HCT116 (cell line): ENCODE measurements at regions not wholly inside any gene's neighbourhood (a gene's known extent, or its start where the extent isn't known, plus 50 kb on each side); places are given as distances from the start of the nearest gene placed in this dataset.

ENCODE experiments used
- ATAC-seq: fragments of 200-7000 bp; cut with Tn5 transposase; 2 replicates; pipeline ENCODE4 v1.9.1; 2020; ENCODE audit warnings: mild to moderate bottlenecking, moderate library complexity
- BruUV-seq: library from RNA; stranded (reverse); fragments of 400-500 nt; replicated peaks from 2 replicates; lab custom pipeline; 2021; lab: Mats Ljungman, UMichigan
- CTCF ChIA-PET: fragments of 300-600 bp; sonication (Branson Sonifier 250); formaldehyde crosslinking; loops from one replicate; lab custom pipeline; 2021; ENCODE audit warnings: antibody characterized with exemption; lab: Charles Lee
- POLR2A ChIA-PET: fragments of 300-600, 350-600 bp; sonication (Branson Sonifier 250); formaldehyde crosslinking; loops from one replicate; lab custom pipeline; 2021; ENCODE audit warnings: antibody characterized with exemption; lab: Charles Lee
- RAD21 ChIA-PET, 2 experiments: fragments of 300-600 bp; sonication (Branson Sonifier 250); formaldehyde crosslinking; loops; one replicate each; lab custom pipeline; 2023; ENCODE audit warnings: low total read pairs in 2 of 2; ENCODE audit not compliant: uncharacterized antibody in 2 of 2, unreplicated experiment in 2 of 2, low non-redundant PET in 1 of 2; lab: Charles Lee
- DNase-seq: peaks from one replicate; pipeline ENCODE4 v3.0.0-alpha.2; 2010; ENCODE audit warnings: low read depth, low spot score
- H2AFZ ChIP-seq: fragments of 200-600 bp; shearing (Covaris generic), sonication (generic); 2 replicates; pipeline ENCODE4 v1.6.1; 2017; ENCODE audit warnings: low read depth, mixed run types, mixed read lengths, antibody characterized with exemption, low read length; ENCODE audit not compliant: poor library complexity, severe bottlenecking
- H3K27ac ChIP-seq: 2 replicates; pipeline ENCODE4 v1.5.1; 2012; ENCODE audit warnings: low read depth, low read length
- H3K27me3 ChIP-seq: fragments of 200-600 bp; sonication (generic); 2 replicates; pipeline ENCODE4 v1.6.1; 2016; ENCODE audit warnings: mixed run types, low read length, mixed read lengths; ENCODE audit not compliant: insufficient read depth
- H3K36me3 ChIP-seq, 2 experiments: fragments of 200-500 bp in 1 of 2; fragments of 200-600 bp in 1 of 2; sonication (Bioruptor generic) in 1 of 2; sonication (generic) in 1 of 2; 2 replicates each; pipeline versions ENCODE4 v1.5.1 to v1.6.1; 2014 to 2016; ENCODE audit warnings: low read length in 2 of 2, inconsistent platforms in 1 of 2, mixed read lengths in 1 of 2, mixed run types in 1 of 2; ENCODE audit not compliant: insufficient read depth in 2 of 2, control insufficient read depth in 1 of 2
- H3K4me1 ChIP-seq, 2 experiments: fragments of 200-600 bp in 1 of 2; sonication (generic) in 1 of 2; 2 replicates each; pipeline versions ENCODE4 v1.5.1 to v1.6.1; 2012 to 2017; ENCODE audit warnings: low read length in 2 of 2, inconsistent platforms in 1 of 2, mild to moderate bottlenecking in 1 of 2, mixed read lengths in 1 of 2, mixed run types in 1 of 2, moderate library complexity in 1 of 2; ENCODE audit not compliant: insufficient read depth in 2 of 2, control insufficient read depth in 1 of 2
- H3K4me2 ChIP-seq: fragments of 200-600 bp; sonication (generic); 2 replicates; pipeline ENCODE4 v1.6.1; 2017; ENCODE audit warnings: mixed run types, low read length, mixed read lengths
- H3K4me3 ChIP-seq, 2 experiments: fragments of 200-600 bp in 1 of 2; sonication (generic) in 1 of 2; replicated peaks in 1 of 2; 2 replicates each; pipeline ENCODE4 v1.5.1; 2011 to 2016; ENCODE audit warnings: low read length in 2 of 2, control low read depth in 1 of 2, low read depth in 1 of 2, mild to moderate bottlenecking in 1 of 2, mixed read lengths in 1 of 2, mixed run types in 1 of 2
- H3K79me2 ChIP-seq: fragments of 200-600 bp; sonication (generic); 2 replicates; pipeline ENCODE4 v1.6.1; 2017; ENCODE audit warnings: mild to moderate bottlenecking, mixed run types, low read length, moderate library complexity, mixed read lengths; ENCODE audit not compliant: insufficient read depth
- H3K9ac ChIP-seq: fragments of 200-600 bp; sonication (generic); 2 replicates; pipeline ENCODE4 v1.6.1; 2016; ENCODE audit warnings: low read length, mixed read lengths
- H3K9me2 ChIP-seq: fragments of 200-600 bp; sonication (generic), shearing (Covaris generic); 2 replicates; pipeline ENCODE4 v1.6.1; 2017; ENCODE audit warnings: mixed run types, mild to moderate bottlenecking, moderate library complexity; ENCODE audit not compliant: insufficient read depth
- H3K9me3 ChIP-seq, 2 experiments: fragments of 200-500 bp in 1 of 2; fragments of 200-600 bp in 1 of 2; sonication (Bioruptor generic) in 1 of 2; sonication (generic) in 1 of 2; 2 replicates each; pipeline ENCODE4 v1.6.1; 2014 to 2017; ENCODE audit warnings: low read length in 2 of 2, mixed read lengths in 2 of 2, inconsistent platforms in 1 of 2, low read depth in 1 of 2, mild to moderate bottlenecking in 1 of 2, mixed run types in 1 of 2, moderate library complexity in 1 of 2; ENCODE audit not compliant: control insufficient read depth in 1 of 2, insufficient read depth in 1 of 2
- H4K20me1 ChIP-seq: fragments of 200-600 bp; sonication (generic), shearing (Covaris generic); 2 replicates; pipeline ENCODE4 v1.6.1; 2017; ENCODE audit warnings: mixed run types, mild to moderate bottlenecking, moderate library complexity; ENCODE audit not compliant: insufficient read depth
- CBX3 ChIP-seq: IDR thresholded peaks from 2 replicates; pipeline ENCODE4 v1.6.1; 2012; ENCODE audit warnings: low read depth
- CEBPB ChIP-seq: IDR thresholded peaks from 2 replicates; pipeline ENCODE4 v1.6.1; 2012; ENCODE audit warnings: low read depth
- EGR1 ChIP-seq: IDR thresholded peaks from 2 replicates; pipeline ENCODE4 v1.6.1; 2012; ENCODE audit warnings: low read depth
- ELF1 ChIP-seq: IDR thresholded peaks from 2 replicates; pipeline ENCODE4 v1.6.1; 2012; ENCODE audit warnings: low read depth, borderline replicate concordance
- EZH2 ChIP-seq: fragments of 200-600 bp; sonication (generic); IDR thresholded peaks from 2 replicates; pipeline ENCODE4 v1.6.1; 2017; ENCODE audit warnings: antibody characterized with exemption, mixed run types
- FOSL1 ChIP-seq: IDR thresholded peaks from 2 replicates; pipeline ENCODE4 v1.6.1; 2012; ENCODE audit warnings: low read depth
- JUND ChIP-seq: IDR thresholded peaks from 2 replicates; pipeline ENCODE4 v1.6.1; 2012
- MAX ChIP-seq: IDR thresholded peaks from 2 replicates; pipeline ENCODE4 v1.6.1; 2012
- POLR2AphosphoS5 ChIP-seq: IDR thresholded peaks from 2 replicates; pipeline ENCODE4 v1.6.1; 2011; ENCODE audit warnings: mild to moderate bottlenecking, low read depth, low read length, moderate library complexity
- RAD21 ChIP-seq: IDR thresholded peaks from 2 replicates; pipeline ENCODE4 v1.6.1; 2012; ENCODE audit warnings: low read depth, mild to moderate bottlenecking
- REST ChIP-seq: IDR thresholded peaks from 2 replicates; pipeline ENCODE4 v1.6.1; 2012; ENCODE audit warnings: low read depth
- SIN3A ChIP-seq: IDR thresholded peaks from 2 replicates; pipeline ENCODE4 v1.6.1; 2012; ENCODE audit warnings: low read depth
- SP1 ChIP-seq: IDR thresholded peaks from 2 replicates; pipeline ENCODE4 v1.6.1; 2012; ENCODE audit warnings: low read depth
- SRF ChIP-seq: IDR thresholded peaks from 2 replicates; pipeline ENCODE4 v1.6.1; 2012; ENCODE audit warnings: low read depth
- TCF7L2 ChIP-seq: IDR thresholded peaks from 2 replicates; pipeline ENCODE4 v1.7.0; 2011; ENCODE audit warnings: borderline replicate concordance, inconsistent platforms; ENCODE audit not compliant: insufficient read depth, insufficient read length; ENCODE audit errors: extremely low read depth
- ZFX ChIP-seq: fragments of 450-650 bp; IDR thresholded peaks from 2 replicates; pipeline ENCODE4 v1.6.1; 2017
- ZNF274 ChIP-seq: fragments of 200-500 bp; sonication (Bioruptor generic); IDR thresholded peaks from 2 replicates; pipeline ENCODE4 v1.6.1; 2014; ENCODE audit warnings: mild to moderate bottlenecking, low read depth, low read length, inconsistent platforms
- intact Hi-C: fragments of 100-400 bp; cut with micrococcal nuclease; formaldehyde crosslinking; loops from 2 replicates; pipeline ENCODE4 v1.10.0; 2022
- TF ChIP-seq, protein P1 (sequence below): IDR thresholded peaks from 2 replicates; pipeline ENCODE4 v1.6.1; 2012
- TF ChIP-seq, protein P2 (sequence below), 3 experiments: fragments of 200-600 bp in 1 of 3; sonication (generic) in 1 of 3; IDR thresholded peaks in 2 of 3; conservative IDR thresholded peaks in 1 of 3; 2 replicates each; pipeline ENCODE4 v1.5.1; 2012 to 2017; ENCODE audit warnings: low read depth in 2 of 3, low read length in 2 of 3, antibody characterized with exemption in 1 of 3, borderline replicate concordance in 1 of 3, control low read depth in 1 of 3, mild to moderate bottlenecking in 1 of 3, mixed read lengths in 1 of 3, mixed run types in 1 of 3, moderate library complexity in 1 of 3; ENCODE audit not compliant: insufficient read depth in 1 of 3

GRCh38 chr3:72697717-72698116 lies 150.5 kb downstream of the SHQ1 start:
- ATAC-seq (no peak), DNase-seq (no peak)
- no TSS peak for BruUV-seq
- H3K9me3 ChIP-seq = no peaks in the 10 kb centered on the region
- no peak overlapping the region for H3K4me3 ChIP-seq
- H3K9ac ChIP-seq = no peak overlapping the region
- H2AFZ ChIP-seq = no peak overlapping the region
- no peaks in the 10 kb centered on the region for H3K9me2 ChIP-seq
- ChIA-PET CTCF (no interaction called here), POLR2A (no interaction called here), RAD21 (no interaction called here)
- no peak overlapping the region for H3K4me2 ChIP-seq
- peaks cover 3% of the 10 kb centered on the region; the same call in 1 of the 2 replicates for H3K27me3 ChIP-seq
- no peaks in the 10 kb centered on the region for H3K79me2 ChIP-seq
- intact Hi-C loops = no loop called here
- H4K20me1 ChIP-seq = no peaks in the 10 kb centered on the region
- no peak overlapping the region for H3K27ac ChIP-seq
- H3K4me1 ChIP-seq = no peaks in the 10 kb centered on the region
- no peak for TF ChIP-seq CEBPB
- TF ChIP-seq, protein P1, sequence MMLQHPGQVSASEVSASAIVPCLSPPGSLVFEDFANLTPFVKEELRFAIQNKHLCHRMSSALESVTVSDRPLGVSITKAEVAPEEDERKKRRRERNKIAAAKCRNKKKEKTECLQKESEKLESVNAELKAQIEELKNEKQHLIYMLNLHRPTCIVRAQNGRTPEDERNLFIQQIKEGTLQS = no peak
- TF ChIP-seq, protein P2, sequence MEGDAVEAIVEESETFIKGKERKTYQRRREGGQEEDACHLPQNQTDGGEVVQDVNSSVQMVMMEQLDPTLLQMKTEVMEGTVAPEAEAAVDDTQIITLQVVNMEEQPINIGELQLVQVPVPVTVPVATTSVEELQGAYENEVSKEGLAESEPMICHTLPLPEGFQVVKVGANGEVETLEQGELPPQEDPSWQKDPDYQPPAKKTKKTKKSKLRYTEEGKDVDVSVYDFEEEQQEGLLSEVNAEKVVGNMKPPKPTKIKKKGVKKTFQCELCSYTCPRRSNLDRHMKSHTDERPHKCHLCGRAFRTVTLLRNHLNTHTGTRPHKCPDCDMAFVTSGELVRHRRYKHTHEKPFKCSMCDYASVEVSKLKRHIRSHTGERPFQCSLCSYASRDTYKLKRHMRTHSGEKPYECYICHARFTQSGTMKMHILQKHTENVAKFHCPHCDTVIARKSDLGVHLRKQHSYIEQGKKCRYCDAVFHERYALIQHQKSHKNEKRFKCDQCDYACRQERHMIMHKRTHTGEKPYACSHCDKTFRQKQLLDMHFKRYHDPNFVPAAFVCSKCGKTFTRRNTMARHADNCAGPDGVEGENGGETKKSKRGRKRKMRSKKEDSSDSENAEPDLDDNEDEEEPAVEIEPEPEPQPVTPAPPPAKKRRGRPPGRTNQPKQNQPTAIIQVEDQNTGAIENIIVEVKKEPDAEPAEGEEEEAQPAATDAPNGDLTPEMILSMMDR (IDR thresholded peaks at IDR 0.05 in 2 of 3, conservative IDR thresholded peaks at IDR 0.05 in 1 of 3; ENCODE audit: borderline replicate concordance in 1 of 3, insufficient read depth in 1 of 3, low read depth in 2 of 3, low read length in 2 of 3) = no peak
- TF ChIP-seq POLR2AphosphoS5 = no peak
- TF ChIP-seq REST = no peak
- TF ChIP-seq SRF = no peak
- TF ChIP-seq CBX3 = no peak
- TF ChIP-seq FOSL1 = no peak
- TF ChIP-seq RAD21 = no peak
- TF ChIP-seq MAX = no peak
- no peak for TF ChIP-seq SIN3A
- no peak for TF ChIP-seq TCF7L2
- TF ChIP-seq EGR1 = no peak
- no peak for TF ChIP-seq ZFX
- no peak for TF ChIP-seq ELF1
- TF ChIP-seq ZNF274 = no peak
- TF ChIP-seq JUND = no peak
- no peak for TF ChIP-seq EZH2
- no peak for TF ChIP-seq SP1
- H3K36me3 ChIP-seq = no peaks in the 10 kb centered on the region
